GM12875 (cell line): ENCODE measurements at regions not wholly inside any gene's neighbourhood (a gene's known extent, or its start where the extent isn't known, plus 50 kb on each side); places are given as distances from the start of the nearest gene placed in this dataset.

ENCODE experiments used
- H3K4me3 ChIP-seq: one replicate; pipeline ENCODE4 v1.5.1; 2011; ENCODE audit warnings: low read depth, low read length, control low read depth
- TF ChIP-seq, protein P1 (sequence below): IDR thresholded peaks from 2 replicates; pipeline ENCODE4 v1.5.1; 2011; ENCODE audit warnings: low read depth, mild to moderate bottlenecking, control low read depth, inconsistent platforms, low read length, moderate library complexity, borderline replicate concordance; ENCODE audit not compliant: insufficient read depth

DNA sequence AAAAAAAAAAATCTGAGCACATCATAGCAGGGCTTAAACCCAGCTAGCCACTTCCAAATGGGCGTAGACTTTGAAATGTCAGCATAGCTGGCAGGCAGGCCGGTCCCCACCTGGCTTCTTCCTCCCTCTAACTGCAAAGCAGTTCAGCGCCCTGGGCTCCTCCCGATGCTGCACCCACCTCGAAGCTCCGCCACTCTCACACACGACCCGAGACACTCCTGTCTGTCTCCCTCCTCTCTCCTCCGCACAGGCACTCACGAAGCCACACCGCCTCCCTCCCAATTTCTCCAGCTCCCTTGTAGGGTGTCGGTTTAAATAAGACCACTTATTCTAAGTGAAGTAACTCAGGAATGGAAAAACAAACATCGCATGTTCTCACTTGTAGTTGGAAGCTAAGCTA lies 301.3 kb downstream of the NPHP4 start:
- no peak overlapping the region for H3K4me3 ChIP-seq
- TF ChIP-seq, protein P1, sequence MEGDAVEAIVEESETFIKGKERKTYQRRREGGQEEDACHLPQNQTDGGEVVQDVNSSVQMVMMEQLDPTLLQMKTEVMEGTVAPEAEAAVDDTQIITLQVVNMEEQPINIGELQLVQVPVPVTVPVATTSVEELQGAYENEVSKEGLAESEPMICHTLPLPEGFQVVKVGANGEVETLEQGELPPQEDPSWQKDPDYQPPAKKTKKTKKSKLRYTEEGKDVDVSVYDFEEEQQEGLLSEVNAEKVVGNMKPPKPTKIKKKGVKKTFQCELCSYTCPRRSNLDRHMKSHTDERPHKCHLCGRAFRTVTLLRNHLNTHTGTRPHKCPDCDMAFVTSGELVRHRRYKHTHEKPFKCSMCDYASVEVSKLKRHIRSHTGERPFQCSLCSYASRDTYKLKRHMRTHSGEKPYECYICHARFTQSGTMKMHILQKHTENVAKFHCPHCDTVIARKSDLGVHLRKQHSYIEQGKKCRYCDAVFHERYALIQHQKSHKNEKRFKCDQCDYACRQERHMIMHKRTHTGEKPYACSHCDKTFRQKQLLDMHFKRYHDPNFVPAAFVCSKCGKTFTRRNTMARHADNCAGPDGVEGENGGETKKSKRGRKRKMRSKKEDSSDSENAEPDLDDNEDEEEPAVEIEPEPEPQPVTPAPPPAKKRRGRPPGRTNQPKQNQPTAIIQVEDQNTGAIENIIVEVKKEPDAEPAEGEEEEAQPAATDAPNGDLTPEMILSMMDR, result no peak

GRCh38 chr1:5690291-5690690 lies 301.9 kb downstream of the NPHP4 start:
- H3K4me3 ChIP-seq, result no peak overlapping the region
- TF ChIP-seq, protein P1, result no peak

DNA sequence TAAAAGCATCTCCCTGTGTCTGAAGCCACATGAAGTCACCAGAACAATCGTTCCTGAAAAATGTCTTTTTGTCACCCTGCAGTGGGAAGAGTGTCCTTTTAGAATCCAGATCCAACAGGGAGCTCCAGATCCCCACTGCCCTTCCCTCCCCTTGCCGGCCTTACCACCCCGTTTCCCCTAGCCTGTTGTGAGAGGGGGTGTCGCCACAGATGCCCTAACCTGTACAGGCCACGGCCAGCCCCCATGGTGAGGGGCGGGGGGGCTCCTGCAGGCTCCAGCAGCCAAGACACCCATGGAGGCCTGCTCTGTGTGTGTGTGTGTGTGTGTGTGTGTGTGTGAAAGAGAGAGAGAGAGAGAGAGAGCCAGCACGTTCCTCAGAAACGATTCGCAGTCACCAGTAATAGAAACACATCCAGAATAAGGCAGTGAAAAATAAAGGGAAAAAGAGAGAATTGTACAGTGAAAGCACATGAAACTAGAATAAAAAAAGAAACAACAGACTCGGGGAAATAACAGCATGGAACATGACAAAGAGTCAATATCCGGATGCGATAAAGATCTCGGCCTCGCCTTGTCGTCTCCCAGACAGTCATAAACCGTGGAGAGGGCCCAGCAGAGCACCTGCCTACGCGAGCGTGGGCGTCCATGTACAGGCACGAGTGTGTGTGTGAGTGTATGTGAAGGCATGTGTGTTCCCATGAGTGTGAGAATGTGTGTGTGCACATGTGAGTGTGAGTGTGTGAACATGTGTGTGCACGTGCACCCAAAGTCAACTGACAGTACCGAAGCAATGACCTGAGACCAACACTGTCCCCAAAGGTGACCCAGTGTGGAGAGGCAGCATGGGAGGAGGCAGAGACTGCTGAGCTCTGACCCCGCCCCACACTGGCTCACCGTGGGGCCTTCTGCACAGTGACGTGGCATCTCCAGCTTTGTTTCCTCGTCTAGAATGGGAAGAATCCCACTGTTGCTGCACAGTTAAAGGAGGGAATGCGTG lies 303.8 kb downstream of the NPHP4 start:
- TF ChIP-seq, protein P1, result no peak
- no peak overlapping the region for H3K4me3 ChIP-seq

DNA sequence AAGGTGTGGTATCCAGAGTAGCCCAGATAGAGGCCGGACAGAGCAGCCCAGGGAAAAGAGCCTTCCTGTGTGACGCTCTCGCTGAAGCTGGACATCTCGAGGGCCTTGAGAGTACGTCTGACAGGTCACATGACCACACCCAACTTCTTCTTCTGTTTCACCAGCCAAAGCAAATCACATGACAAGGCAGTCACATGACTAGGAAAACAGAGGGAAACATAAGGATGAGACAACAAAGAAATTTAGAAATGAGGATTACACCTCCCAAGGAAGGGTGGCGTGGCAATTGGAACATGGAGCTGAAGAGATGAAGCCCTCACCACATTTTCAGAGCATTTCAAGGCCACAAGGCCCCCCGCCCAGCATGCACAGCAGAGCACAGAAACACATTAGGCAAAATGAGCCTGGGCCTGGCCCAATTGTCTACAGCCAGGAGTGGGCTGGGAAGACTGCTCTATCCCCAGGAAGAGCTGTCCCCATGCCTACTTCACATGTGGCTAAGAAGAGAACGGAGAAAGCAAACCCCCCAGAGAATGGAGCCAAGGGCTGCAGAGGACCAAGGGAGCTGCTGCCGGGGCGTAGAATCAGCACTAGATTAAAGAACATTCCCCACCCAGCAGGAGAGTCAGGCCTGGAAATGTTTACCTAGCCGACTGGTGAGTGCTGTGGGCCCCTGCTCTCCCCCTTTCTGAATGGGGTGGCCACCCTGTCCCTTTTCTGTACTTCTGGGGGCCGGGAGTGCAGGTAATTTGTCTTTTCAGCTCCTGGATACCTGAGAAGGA lies 305.1 kb downstream of the NPHP4 start:
- TF ChIP-seq, protein P1, result no peak

DNA sequence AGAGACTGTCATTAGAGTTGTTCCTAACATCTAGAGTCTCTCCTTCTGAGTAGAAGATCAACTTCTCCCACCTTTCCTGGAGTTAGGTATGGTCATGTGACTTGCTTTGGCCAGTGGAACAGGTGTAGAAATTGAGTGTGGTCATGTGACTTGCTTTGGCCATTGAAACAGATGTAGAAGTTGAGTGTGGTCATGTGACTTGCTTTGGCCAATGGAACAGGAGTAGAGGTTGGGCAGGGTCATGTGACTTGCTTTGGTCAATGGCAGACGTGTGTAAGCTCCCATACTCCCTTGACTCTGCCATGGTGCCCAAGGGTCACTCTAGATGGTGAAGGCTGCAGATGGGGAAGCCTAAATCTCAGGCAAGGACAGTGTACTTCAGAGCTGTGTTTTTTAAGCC lies 306.0 kb downstream of the NPHP4 start:
- TF ChIP-seq, protein P1, result no peak
- no peak overlapping the region for H3K4me3 ChIP-seq

More for the DNA sequence above, 305.1 kb downstream of the NPHP4 start:
- H3K4me3 ChIP-seq, result no peak overlapping the region

GRCh38 chr1:5685446-5686040 lies 306.7 kb downstream of the NPHP4 start:
- H3K4me3 ChIP-seq, result no peak overlapping the region

More at GRCh38 chr1:5685446-5686040, 306.7 kb downstream of the NPHP4 start:
- TF ChIP-seq, protein P1, result no peak
